H1 (cell line): ENCODE measurements at regions not wholly inside any gene's neighbourhood (a gene's known extent, or its start where the extent isn't known, plus 50 kb on each side); places are given as distances from the start of the nearest gene placed in this dataset.

Experiments used
- CHD7 ChIP-seq: fragments of 300-600 bp; sonication (generic); IDR thresholded peaks from 2 replicates; pipeline ENCODE4 v1.7.1; 2012; ENCODE audit warnings: low read length, moderate library complexity, mild to moderate bottlenecking, inconsistent platforms; ENCODE audit not compliant: insufficient replicate concordance
- GTF2F1 ChIP-seq: IDR thresholded peaks from 2 replicates; pipeline ENCODE4 v1.6.1; 2012; ENCODE audit warnings: low read depth, low read length, improper control_type of control experiment, borderline replicate concordance
- HDAC6 ChIP-seq: IDR thresholded peaks from one replicate; pipeline ENCODE4 v1.7.1; 2012; ENCODE audit warnings: low read depth, mild to moderate bottlenecking, inconsistent platforms, low read length, moderate library complexity
- KDM1A ChIP-seq: fragments of 200-600, 300-600 bp; sonication (generic); IDR thresholded peaks from 2 replicates; pipeline ENCODE4 v1.7.1; 2016; ENCODE audit warnings: mild to moderate bottlenecking, low read length, borderline replicate concordance

- TF ChIP-seq CHD7 (no peak), KDM1A (no peak), HDAC6 (no peak), GTF2F1 (no peak)
These were observed 158.9 kb upstream of the PROX1 start (continued) for GRCh38 chr1:213828867-213829266.
